ENCODE measurements at regions not wholly inside any gene's neighbourhood (a gene's known extent, or its start where the extent isn't known, plus 50 kb on each side); places are given as distances from the start of the nearest gene placed in this dataset.

GRCh38 chr13:29958476-29958875 is 108.1 kb upstream of the UBL3 start:
- TF ChIP-seq ZNF175 (CRISPR knock-in tag; IDR thresholded peaks at IDR 0.05; ENCODE audit: low read depth) (no peak), EZH2 (IDR thresholded peaks at IDR 0.05; ENCODE audit: borderline replicate concordance, low read depth, low read length) (no peak), TBP (optimal IDR thresholded peaks at IDR 0.05; ENCODE audit: low read depth, low read length) (no peak), TAF1 (IDR thresholded peaks at IDR 0.05; ENCODE audit: control insufficient read depth, extremely low read depth, insufficient read depth, low read length, severe bottlenecking) (no peak), MEF2D (tag; conservative IDR thresholded peaks at IDR 0.05; ENCODE audit: low read depth) (no peak), CREBBP (IDR thresholded peaks at IDR 0.05; ENCODE audit: low read depth, low read length) (no peak)
